GM21576 (cell line): ENCODE measurements at regions not wholly inside any gene's neighbourhood (a gene's known extent, or its start where the extent isn't known, plus 50 kb on each side); places are given as distances from the start of the nearest gene placed in this dataset.

Experiments used
- ATAC-seq: cut with Tn5 transposase; IDR thresholded peaks from one replicate; pipeline ENCODE4 v1.9.1; 2021; ENCODE audit warnings: mild to moderate bottlenecking, moderate library complexity; ENCODE audit not compliant: unreplicated experiment

DNA sequence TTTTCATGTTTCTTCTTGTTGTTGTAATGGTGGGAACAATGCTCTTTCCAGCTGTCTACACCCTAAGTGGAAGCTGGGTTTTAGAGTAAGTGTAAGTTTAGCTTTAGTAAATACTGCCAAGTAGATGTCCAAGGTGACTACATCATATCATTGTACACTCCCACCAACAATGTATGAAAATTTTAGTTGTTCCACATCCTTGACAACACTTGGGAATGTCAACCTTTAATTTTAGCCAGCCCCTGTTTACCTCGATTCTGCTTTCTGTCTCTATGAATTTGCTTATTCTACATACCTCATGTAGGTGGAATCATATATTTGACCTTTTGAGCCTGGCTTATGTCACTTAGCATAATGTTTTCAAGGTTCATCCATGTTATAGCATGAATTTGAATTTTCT is 93.0 kb downstream of the MTPAP start:
- no peak for ATAC-seq

GRCh38 chr10:30254926-30255325 is 94.2 kb downstream of the MTPAP start:
- ATAC-seq, result no peak

DNA sequence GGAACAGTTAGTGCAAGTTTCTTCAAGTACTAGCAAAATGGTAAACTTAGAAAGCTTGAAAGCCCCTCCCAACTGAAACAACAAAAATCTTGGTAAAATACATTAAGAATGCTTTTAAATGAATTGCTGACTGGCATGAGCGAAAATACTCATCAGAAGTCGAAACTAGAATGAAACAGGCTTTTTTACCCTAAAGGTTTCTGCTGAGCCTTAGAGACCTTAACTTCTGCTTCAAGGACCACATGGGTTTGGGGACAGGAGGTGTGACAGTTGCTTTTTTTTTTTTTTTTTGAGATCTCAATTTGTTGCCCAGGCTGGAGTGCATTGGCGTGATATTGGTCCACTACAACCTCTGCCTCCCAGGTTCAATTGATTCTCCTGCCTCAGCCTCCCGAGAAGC is 100.3 kb downstream of the MTPAP start:
- ATAC-seq, result no peak

DNA sequence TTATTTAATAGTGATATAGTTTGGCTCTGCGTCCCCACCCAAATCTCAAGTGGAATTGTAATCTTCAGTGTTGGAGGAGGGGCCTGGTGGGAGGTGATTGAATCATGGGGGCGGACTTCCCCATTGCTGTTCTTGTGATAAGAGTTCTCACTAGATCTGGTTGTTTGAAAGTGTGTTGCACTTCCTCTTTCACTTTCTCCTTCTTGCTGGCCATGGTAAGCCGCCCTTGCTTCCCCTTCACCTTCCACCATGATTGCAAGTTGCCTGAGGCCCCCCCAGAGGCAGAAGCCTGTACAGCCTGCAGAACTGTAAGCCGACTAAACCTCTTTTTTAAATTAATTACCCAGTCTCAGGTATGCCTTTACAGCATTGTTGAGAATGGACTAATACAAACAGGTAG is 101.4 kb downstream of the MTPAP start:
- ATAC-seq, result peak; percentile 66

- ATAC-seq, result no peak
Measured at GRCh38 chr10:30241422-30242110, 107.5 kb downstream of the MTPAP start.

GRCh38 chr10:30238836-30239235 is 110.2 kb downstream of the MTPAP start:
- no peak for ATAC-seq

GRCh38 chr10:30233186-30233959 is 115.7 kb downstream of the MTPAP start:
- ATAC-seq, result no peak

DNA sequence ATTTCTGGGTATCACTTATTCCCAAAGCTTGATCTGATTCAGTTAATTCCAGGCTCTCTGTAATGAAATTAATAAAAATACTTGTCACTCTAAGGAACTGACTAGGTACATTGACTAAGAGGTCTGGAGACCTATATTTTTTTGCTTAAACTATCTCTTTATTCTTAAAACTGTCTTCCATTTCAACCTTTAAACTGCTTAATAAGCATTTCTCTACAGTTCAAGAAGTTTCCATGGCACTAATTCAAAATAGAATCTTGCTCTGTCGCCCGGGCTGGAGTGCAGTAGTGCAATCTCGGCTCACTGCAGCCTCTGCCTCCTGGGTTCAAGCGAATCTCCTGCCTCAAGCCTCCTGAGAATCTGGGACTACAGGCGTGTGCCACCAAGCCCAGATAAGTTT is 117.4 kb downstream of the MTPAP start:
- no peak for ATAC-seq

- no peak for ATAC-seq
Measured at GRCh38 chr10:30231071-30231652, 117.9 kb downstream of the MTPAP start.

- ATAC-seq, result no peak
Measured at GRCh38 chr10:30229536-30229935, 119.5 kb downstream of the MTPAP start.

- no peak for ATAC-seq
Measured at GRCh38 chr10:30228417-30229036, 120.6 kb downstream of the MTPAP start.

DNA sequence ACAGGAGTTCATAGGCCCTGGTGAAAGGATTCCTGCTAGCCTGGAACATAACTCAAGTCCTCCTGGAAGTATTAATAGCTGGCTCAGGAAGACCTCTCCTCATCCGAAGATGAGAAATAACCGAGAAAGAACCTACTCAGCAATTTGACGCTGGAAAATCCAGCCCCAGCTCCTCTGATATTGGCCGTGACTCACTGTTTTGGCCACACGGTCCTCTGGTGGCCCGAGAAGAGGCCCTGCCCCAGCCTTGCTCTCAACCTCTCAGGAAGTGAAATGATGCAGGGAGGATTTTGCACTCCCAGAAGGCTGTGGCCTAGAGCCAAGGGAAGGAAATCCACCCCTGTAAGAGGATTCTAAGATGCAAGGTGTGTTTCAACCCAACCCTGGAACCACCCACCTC is 121.6 kb downstream of the MTPAP start:
- no peak for ATAC-seq

- no peak for ATAC-seq
Measured at GRCh38 chr10:30219971-30220751, 128.9 kb downstream of the MTPAP start.

- ATAC-seq, result no peak
Measured at GRCh38 chr10:30216821-30217220, 132.3 kb downstream of the MTPAP start.

- no peak for ATAC-seq
Measured at GRCh38 chr10:30215623-30216022, 133.5 kb downstream of the MTPAP start.

DNA sequence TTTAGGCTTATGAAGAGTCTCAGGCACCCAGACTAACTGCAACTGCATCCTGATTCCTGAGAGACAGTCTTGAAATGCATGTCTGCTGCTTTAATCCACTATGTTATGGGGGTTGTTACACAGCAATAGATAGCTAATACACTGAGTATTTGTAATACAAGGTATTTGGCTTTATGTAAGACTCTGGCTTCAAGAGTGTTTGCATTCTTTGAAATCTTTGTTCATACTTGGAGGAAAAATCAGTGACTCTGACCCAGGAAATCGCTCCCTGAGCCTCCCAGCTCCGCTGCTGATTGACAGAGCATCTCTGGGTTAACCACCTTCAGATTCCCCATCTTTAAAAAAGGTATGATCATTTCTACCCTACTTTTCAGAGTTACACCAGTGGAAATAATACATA is 133.9 kb downstream of the MTPAP start:
- no peak for ATAC-seq

DNA sequence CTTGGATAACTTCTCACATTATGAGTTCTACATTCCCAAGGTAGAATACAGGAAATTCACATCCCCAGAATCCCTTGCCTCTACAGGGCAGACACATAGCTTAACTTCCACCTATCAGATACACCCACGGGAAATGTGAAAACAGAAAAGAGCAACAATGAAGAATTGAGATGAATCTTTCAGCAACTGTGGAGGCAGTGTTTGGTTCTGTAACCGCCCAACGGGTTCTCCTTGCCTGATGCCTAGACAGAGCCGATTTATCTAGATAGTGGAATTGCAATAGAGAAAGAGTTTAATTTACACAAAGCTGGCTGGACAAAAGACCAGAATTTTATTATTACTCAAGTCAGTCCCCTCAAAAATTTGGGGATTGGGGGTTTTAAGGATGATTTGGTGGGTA is 138.8 kb downstream of the MTPAP start:
- ATAC-seq, result no peak

DNA sequence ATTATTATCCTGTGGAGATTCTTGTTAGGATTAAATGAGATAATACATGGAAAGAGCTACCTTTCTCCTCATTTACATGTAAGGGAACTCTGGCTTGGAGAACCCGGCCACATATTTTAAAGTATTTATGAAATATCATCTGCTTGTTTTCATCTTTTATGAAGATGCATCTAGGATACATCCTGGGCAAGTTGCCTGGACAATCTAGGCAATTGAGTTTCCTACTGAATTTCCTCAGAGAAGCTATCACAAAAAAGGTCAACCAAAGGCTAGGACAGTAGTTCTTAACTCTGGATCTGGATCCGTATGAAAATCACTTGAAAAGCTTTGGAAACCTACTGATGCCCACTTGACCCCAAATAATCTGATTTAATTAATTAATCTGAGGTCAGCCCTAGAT is 140.7 kb downstream of the MTPAP start:
- no peak for ATAC-seq

DNA sequence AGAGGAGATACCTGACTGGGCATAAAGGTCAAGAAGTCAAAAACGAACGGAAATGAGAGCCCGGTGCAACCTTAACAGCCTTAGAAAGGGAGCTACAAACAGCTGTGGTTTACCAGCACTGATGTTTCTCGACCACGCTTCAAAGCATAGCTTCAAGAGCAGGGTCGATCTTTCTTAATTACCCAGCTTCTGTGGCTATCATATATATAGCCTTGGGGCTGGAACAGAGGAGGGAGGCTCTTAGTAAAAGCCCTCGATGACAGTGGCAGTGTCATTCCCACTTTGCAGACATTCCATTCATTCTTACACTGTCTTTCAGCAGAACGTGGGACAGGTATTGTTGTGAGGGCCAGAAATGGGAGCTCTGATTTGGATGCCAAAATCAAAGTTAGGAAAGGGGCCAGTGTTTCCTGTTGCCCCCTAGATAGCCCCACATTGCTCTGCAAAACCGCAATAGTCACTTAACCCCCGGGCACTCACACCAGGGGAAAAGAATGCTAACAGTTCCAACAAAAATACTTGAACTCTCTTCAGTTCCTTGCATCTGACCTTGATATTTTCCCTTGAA is 141.5 kb downstream of the MTPAP start:
- no peak for ATAC-seq

GRCh38 chr10:30200017-30200415 is 140.6 kb upstream of the JCAD start:
- no peak for ATAC-seq
